ENCODE measurements at regions not wholly inside any gene's neighbourhood (a gene's known extent, or its start where the extent isn't known, plus 50 kb on each side); places are given as distances from the start of the nearest gene placed in this dataset.
A peak's percentile ranks its signal among the peaks of the same experiment; 100 is the strongest.

DNA sequence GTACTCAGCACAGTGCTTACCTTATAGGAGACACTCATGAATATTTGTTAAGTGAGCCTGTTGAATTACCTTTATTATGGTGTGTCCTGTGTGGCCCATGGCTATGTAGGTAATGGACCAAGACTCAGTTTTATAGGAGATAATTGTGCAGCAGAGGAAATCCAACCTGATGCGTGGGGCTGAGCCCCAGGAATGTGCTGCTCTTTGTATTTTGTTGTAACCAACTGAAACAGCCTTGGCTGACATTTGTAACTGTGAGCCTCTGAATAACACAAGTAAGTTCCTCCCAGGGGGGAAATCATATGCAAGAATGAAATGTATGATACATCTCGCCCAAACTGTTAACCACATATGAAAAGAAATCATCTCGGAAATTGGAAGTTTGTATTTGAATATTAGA is 364.2 kb upstream of the ZP4 start:
- POLR2A ChIA-PET = no interaction called here
- Histone ChIP-seq H3K9me3 (ENCODE audit: control insufficient read depth, insufficient read depth, low read depth, low read length) (no peaks in the 10 kb centered on the region), H3K4me1 (ENCODE audit: control insufficient read depth, insufficient read depth, low read length) (no peaks in the 10 kb centered on the region), H3K27ac (ENCODE audit: extremely low read depth, low read depth, low read length) (no peak overlapping the region), H3K36me3 (ENCODE audit: control insufficient read depth in 2 of 2, insufficient read depth in 1 of 2, low read length in 2 of 2) (no peaks in the 10 kb centered on the region), H3K4me3 (ENCODE audit: low read depth, low read length) (no peak overlapping the region)
- no peak for TF ChIP-seq HOXC10 (CRISPR knock-in tag; IDR thresholded peaks at IDR 0.05)
- CTCF ChIA-PET = interaction anchor here (0.6 to 1.0 kb wide), 4 partner anchors 314 to 1697 kb away, joined by 3 to 5 read pairs (median 4); no protein-coding TSS in a partner anchor

DNA sequence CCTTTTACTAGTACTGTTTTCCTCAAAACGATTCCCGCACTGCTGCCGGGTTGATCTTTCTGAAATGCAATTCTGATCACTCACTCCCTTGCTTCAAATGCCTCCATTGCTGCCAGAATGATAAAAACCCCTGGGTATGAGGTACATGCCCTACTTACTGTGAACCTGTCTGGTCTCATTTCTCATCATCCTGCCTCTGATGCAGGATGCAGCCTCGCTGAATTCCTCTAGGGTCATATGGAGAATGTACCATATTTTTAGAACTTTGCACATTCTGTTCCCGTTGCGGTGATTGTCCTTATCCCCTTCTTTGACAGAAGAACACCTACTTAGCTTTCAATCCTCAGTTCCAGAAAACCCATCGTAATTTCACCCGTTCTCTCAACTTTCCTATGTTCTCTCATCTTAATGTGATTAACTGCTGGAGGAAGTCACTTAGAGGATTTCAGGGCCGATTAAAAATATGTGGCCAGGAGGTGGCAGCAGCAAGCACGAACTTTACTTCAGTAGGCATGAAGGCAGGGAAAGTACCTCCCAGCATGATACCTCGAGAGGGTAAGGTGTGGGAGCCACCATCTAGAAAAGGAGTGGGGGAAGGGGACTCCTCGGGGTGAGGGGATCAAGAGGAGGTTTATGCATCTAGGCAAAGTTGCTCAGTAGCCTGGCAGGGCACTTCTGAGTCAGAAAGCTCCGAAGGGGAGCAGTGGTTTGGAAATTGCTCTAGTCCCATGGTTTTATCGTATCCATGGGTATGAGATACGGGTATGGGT is 361.5 kb upstream of the ZP4 start:
- Histone ChIP-seq H3K4me1 (ENCODE audit: control insufficient read depth, insufficient read depth, low read length) (no peaks in the 10 kb centered on the region), H3K27ac (ENCODE audit: extremely low read depth, low read depth, low read length) (no peak overlapping the region), H3K4me3 (ENCODE audit: low read depth, low read length) (no peak overlapping the region), H3K36me3 (ENCODE audit: control insufficient read depth in 2 of 2, insufficient read depth in 1 of 2, low read length in 2 of 2) (no peaks in the 10 kb centered on the region), H3K9me3 (ENCODE audit: control insufficient read depth, insufficient read depth, low read depth, low read length) (no peaks in the 10 kb centered on the region)
- POLR2A ChIA-PET = no interaction called here
- no peak for TF ChIP-seq ZNF202 (tag by site-specific recombination; IDR thresholded peaks at IDR 0.05; ENCODE audit: borderline replicate concordance)
- TF ChIP-seq, protein P1, sequence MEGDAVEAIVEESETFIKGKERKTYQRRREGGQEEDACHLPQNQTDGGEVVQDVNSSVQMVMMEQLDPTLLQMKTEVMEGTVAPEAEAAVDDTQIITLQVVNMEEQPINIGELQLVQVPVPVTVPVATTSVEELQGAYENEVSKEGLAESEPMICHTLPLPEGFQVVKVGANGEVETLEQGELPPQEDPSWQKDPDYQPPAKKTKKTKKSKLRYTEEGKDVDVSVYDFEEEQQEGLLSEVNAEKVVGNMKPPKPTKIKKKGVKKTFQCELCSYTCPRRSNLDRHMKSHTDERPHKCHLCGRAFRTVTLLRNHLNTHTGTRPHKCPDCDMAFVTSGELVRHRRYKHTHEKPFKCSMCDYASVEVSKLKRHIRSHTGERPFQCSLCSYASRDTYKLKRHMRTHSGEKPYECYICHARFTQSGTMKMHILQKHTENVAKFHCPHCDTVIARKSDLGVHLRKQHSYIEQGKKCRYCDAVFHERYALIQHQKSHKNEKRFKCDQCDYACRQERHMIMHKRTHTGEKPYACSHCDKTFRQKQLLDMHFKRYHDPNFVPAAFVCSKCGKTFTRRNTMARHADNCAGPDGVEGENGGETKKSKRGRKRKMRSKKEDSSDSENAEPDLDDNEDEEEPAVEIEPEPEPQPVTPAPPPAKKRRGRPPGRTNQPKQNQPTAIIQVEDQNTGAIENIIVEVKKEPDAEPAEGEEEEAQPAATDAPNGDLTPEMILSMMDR (tag by site-specific recombination; IDR thresholded peaks at IDR 0.05) = peak; percentile 37
- TF ChIP-seq, protein P2, sequence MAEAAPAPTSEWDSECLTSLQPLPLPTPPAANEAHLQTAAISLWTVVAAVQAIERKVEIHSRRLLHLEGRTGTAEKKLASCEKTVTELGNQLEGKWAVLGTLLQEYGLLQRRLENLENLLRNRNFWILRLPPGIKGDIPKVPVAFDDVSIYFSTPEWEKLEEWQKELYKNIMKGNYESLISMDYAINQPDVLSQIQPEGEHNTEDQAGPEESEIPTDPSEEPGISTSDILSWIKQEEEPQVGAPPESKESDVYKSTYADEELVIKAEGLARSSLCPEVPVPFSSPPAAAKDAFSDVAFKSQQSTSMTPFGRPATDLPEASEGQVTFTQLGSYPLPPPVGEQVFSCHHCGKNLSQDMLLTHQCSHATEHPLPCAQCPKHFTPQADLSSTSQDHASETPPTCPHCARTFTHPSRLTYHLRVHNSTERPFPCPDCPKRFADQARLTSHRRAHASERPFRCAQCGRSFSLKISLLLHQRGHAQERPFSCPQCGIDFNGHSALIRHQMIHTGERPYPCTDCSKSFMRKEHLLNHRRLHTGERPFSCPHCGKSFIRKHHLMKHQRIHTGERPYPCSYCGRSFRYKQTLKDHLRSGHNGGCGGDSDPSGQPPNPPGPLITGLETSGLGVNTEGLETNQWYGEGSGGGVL (tag by site-specific recombination; IDR thresholded peaks at IDR 0.05) = peak; percentile 41; the same call in 1 of the 2 replicates
- CTCF ChIA-PET = interaction anchor here (0.6 to 2.0 kb wide), 18 partner anchors 9 to 1274 kb away, joined by 3 to 12 read pairs (median 4); no protein-coding TSS in a partner anchor

DNA sequence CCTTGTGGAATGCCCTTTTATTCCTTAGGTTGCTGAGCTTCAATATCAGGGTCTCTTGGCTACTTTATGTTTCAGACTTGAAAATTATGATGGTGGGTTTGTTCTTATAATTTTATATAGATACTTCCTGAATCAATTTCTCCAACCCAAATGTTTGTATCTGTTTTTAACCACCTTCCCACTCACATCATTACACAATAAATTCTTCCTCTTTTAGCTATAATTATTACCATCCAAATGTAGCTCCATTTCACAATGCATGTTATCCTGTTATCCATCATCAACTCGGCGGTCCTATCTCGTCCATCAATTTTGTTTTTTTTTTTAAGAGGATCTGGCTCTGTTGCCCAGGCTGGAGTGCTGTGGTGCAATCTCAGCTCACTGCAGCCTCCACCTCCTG is 357.6 kb upstream of the ZP4 start:
- H3K9me3 ChIP-seq (ENCODE audit: control insufficient read depth, insufficient read depth, low read depth, low read length) = no peaks in the 10 kb centered on the region
- ChIA-PET CTCF (interaction anchor here (0.6 to 2.0 kb wide), 3 partner anchors 10 to 482 kb away, joined by 4 to 17 read pairs (median 8); no protein-coding TSS in a partner anchor), POLR2A (no interaction called here)

More for the DNA sequence above, 357.6 kb upstream of the ZP4 start:
- TF ChIP-seq, protein P3, sequence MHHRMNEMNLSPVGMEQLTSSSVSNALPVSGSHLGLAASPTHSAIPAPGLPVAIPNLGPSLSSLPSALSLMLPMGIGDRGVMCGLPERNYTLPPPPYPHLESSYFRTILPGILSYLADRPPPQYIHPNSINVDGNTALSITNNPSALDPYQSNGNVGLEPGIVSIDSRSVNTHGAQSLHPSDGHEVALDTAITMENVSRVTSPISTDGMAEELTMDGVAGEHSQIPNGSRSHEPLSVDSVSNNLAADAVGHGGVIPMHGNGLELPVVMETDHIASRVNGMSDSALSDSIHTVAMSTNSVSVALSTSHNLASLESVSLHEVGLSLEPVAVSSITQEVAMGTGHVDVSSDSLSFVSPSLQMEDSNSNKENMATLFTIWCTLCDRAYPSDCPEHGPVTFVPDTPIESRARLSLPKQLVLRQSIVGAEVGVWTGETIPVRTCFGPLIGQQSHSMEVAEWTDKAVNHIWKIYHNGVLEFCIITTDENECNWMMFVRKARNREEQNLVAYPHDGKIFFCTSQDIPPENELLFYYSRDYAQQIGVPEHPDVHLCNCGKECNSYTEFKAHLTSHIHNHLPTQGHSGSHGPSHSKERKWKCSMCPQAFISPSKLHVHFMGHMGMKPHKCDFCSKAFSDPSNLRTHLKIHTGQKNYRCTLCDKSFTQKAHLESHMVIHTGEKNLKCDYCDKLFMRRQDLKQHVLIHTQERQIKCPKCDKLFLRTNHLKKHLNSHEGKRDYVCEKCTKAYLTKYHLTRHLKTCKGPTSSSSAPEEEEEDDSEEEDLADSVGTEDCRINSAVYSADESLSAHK (tag by site-specific recombination; IDR thresholded peaks at IDR 0.05) = no peak
- TF ChIP-seq, protein P1 (tag by site-specific recombination; IDR thresholded peaks at IDR 0.05) = no peak
- TF ChIP-seq ZNF549 (tag by site-specific recombination; IDR thresholded peaks at IDR 0.05) (no peak), ZNF133 (tag by site-specific recombination; IDR thresholded peaks at IDR 0.05) (no peak), ZBTB48 (tag by site-specific recombination; IDR thresholded peaks at IDR 0.05) (no peak), ZBTB20 (tag by site-specific recombination; IDR thresholded peaks at IDR 0.05) (no peak), KLF16 (tag by site-specific recombination; IDR thresholded peaks at IDR 0.05) (no peak), KLF10 (tag by site-specific recombination; IDR thresholded peaks at IDR 0.05) (no peak), ZNF626 (tag by site-specific recombination; IDR thresholded peaks at IDR 0.05) (no peak), ZNF354C (tag by site-specific recombination; IDR thresholded peaks at IDR 0.05; ENCODE audit: borderline replicate concordance, low read depth) (no peak)
- H3K4me3 ChIP-seq (ENCODE audit: low read depth, low read length) = no peak overlapping the region
- no peaks in the 10 kb centered on the region for H3K4me1 ChIP-seq (ENCODE audit: control insufficient read depth, insufficient read depth, low read length)
- H3K36me3 ChIP-seq (ENCODE audit: control insufficient read depth in 2 of 2, insufficient read depth in 1 of 2, low read length in 2 of 2) = no peaks in the 10 kb centered on the region
- H3K27ac ChIP-seq (ENCODE audit: extremely low read depth, low read depth, low read length) = no peak overlapping the region
